WTC11 (cell line): ENCODE measurements at regions not wholly inside any gene's neighbourhood (a gene's known extent, or its start where the extent isn't known, plus 50 kb on each side); places are given as distances from the start of the nearest gene placed in this dataset.

ENCODE experiments used
- ATAC-seq: fragments of 200-7000 bp; cut with Tn5 transposase; 2 replicates; pipeline ENCODE4 v1.10.0; 2021; ENCODE audit warnings: mild to moderate bottlenecking, moderate library complexity
- CTCF ChIA-PET: fragments of 300-600 bp; sonication (Branson Sonifier 250); formaldehyde crosslinking; loops from one replicate; lab custom pipeline; 2021; ENCODE audit warnings: antibody characterized with exemption; lab: Charles Lee
- POLR2A ChIA-PET: fragments of 350-600 bp; sonication (Branson Sonifier 250); formaldehyde crosslinking; loops from one replicate; lab custom pipeline; 2021; ENCODE audit warnings: antibody characterized with exemption; lab: Charles Lee
- DNase-seq: peaks from one replicate; pipeline ENCODE4 v3.0.0; 2021; ENCODE audit warnings: low spot score
- H3K27ac Mint-ChIP-seq: 2 replicates; pipeline ENCODE4 v1.8.0; 2021; ENCODE audit warnings: mixed read lengths
- H3K27me3 Mint-ChIP-seq: 2 replicates; pipeline ENCODE4 v1.8.0; 2021; ENCODE audit warnings: low read depth, mild to moderate bottlenecking, moderate library complexity, mixed read lengths
- H3K36me3 Mint-ChIP-seq: 2 replicates; pipeline ENCODE4 v1.8.0; 2021; ENCODE audit warnings: mixed read lengths
- H3K4me1 Mint-ChIP-seq: 2 replicates; pipeline ENCODE4 v1.8.0; 2022; ENCODE audit warnings: mixed read lengths
- H3K4me3 Mint-ChIP-seq: 2 replicates; pipeline ENCODE4 v1.8.0; 2021; ENCODE audit warnings: mild to moderate bottlenecking, moderate library complexity, mixed read lengths
- H3K9me3 Mint-ChIP-seq: 2 replicates; pipeline ENCODE4 v1.8.0; 2021; ENCODE audit warnings: mixed read lengths
- AR ChIP-seq: fragments of 250-450 bp; sonication (Bioruptor Pico); IDR thresholded peaks from 2 replicates; pipeline ENCODE4 v1.9.0; 2021; ENCODE audit warnings: mild to moderate bottlenecking
- CBFB ChIP-seq: sonication (generic); formaldehyde crosslinking; IDR thresholded peaks from 2 replicates; pipeline ENCODE4 v1.8.1; 2022; ENCODE audit warnings: mild to moderate bottlenecking, low read depth, missing genetic modification reagents
- CREB1 ChIP-seq: sonication (generic); formaldehyde crosslinking; IDR thresholded peaks from 2 replicates; pipeline ENCODE4 v1.8.0; 2023; ENCODE audit warnings: mild to moderate bottlenecking, missing genetic modification reagents
- EMX1 ChIP-seq: fragments of 250-450 bp; sonication (Bioruptor Pico); IDR thresholded peaks from 2 replicates; pipeline ENCODE4 v1.8.0; 2021; ENCODE audit warnings: mild to moderate bottlenecking
- ERG ChIP-seq: fragments of 250-450 bp; sonication (Bioruptor Pico); IDR thresholded peaks from 2 replicates; pipeline ENCODE4 v1.8.0; 2021; ENCODE audit warnings: mild to moderate bottlenecking
- ETV6 ChIP-seq: sonication (generic); formaldehyde crosslinking; IDR thresholded peaks from 2 replicates; pipeline ENCODE4 v1.8.1; 2022; ENCODE audit warnings: mild to moderate bottlenecking, missing genetic modification reagents
- FOXK1 ChIP-seq: sonication (generic); formaldehyde crosslinking; IDR thresholded peaks from 2 replicates; pipeline ENCODE4 v1.8.0; 2022; ENCODE audit warnings: mild to moderate bottlenecking, moderate library complexity, missing genetic modification reagents
- GRHL2 ChIP-seq: fragments of 250-450 bp; sonication (Bioruptor Pico); IDR thresholded peaks from 2 replicates; pipeline ENCODE4 v1.8.0; 2022; ENCODE audit warnings: mild to moderate bottlenecking, moderate library complexity; ENCODE audit not compliant: insufficient replicate concordance, severe bottlenecking
- MYBL2 ChIP-seq: sonication (generic); formaldehyde crosslinking; IDR thresholded peaks from 2 replicates; pipeline ENCODE4 v1.8.1; 2023; ENCODE audit warnings: mild to moderate bottlenecking, moderate library complexity, missing genetic modification reagents
- OVOL2 ChIP-seq: fragments of 250-450 bp; sonication (Bioruptor Pico); IDR thresholded peaks from 2 replicates; pipeline ENCODE4 v1.9.0; 2021; ENCODE audit warnings: mild to moderate bottlenecking, borderline replicate concordance
- PREB ChIP-seq: sonication (generic); formaldehyde crosslinking; IDR thresholded peaks from 2 replicates; pipeline ENCODE4 v1.8.1; 2022; ENCODE audit warnings: mild to moderate bottlenecking, missing genetic modification reagents, moderate library complexity, borderline replicate concordance
- TCF7 ChIP-seq: sonication (generic); formaldehyde crosslinking; IDR thresholded peaks from 2 replicates; pipeline ENCODE4 v1.8.0; 2022; ENCODE audit warnings: mild to moderate bottlenecking, low read depth, missing genetic modification reagents, moderate library complexity
- TP53 ChIP-seq: sonication (generic); formaldehyde crosslinking; IDR thresholded peaks from 2 replicates; pipeline ENCODE4 v1.8.1; 2023; ENCODE audit warnings: mild to moderate bottlenecking, missing genetic modification reagents
- ZBTB43 ChIP-seq: sonication (generic); formaldehyde crosslinking; IDR thresholded peaks from 2 replicates; pipeline ENCODE4 v1.8.1; 2023; ENCODE audit warnings: mild to moderate bottlenecking, missing genetic modification reagents
- ZMAT4 ChIP-seq: fragments of 250-450 bp; sonication (Bioruptor Pico); IDR thresholded peaks from 2 replicates; pipeline ENCODE4 v1.9.0; 2021; ENCODE audit warnings: mild to moderate bottlenecking
- ZNF396 ChIP-seq: fragments of 250-450 bp; sonication (Bioruptor Pico); IDR thresholded peaks from 2 replicates; pipeline ENCODE4 v1.8.0; 2021; ENCODE audit warnings: mild to moderate bottlenecking, moderate library complexity, borderline replicate concordance
- ZNF416 ChIP-seq: fragments of 250-450 bp; sonication (Bioruptor Pico); IDR thresholded peaks from 2 replicates; pipeline ENCODE4 v1.9.0; 2021; ENCODE audit warnings: mild to moderate bottlenecking, inconsistent platforms
- ZNF423 ChIP-seq: fragments of 250-450 bp; sonication (Bioruptor Pico); IDR thresholded peaks from 2 replicates; pipeline ENCODE4 v2.1.2; 2022; ENCODE audit warnings: mild to moderate bottlenecking, moderate library complexity
- ZSCAN18 ChIP-seq: fragments of 250-450 bp; sonication (Bioruptor Pico); IDR thresholded peaks from 2 replicates; pipeline ENCODE4 v2.1.2; 2022; ENCODE audit warnings: mild to moderate bottlenecking, moderate library complexity

- Mint-ChIP-seq H3K27me3 (no peaks in the 10 kb centered on the region; the same call in 1 of the 2 replicates), H3K9me3 (peaks cover 4% of the 10 kb centered on the region), H3K4me1 (no peaks in the 10 kb centered on the region), H3K4me3 (no peak overlapping the region)
- ChIA-PET CTCF (no interaction called here), POLR2A (no interaction called here)
- TF ChIP-seq OVOL2 (CRISPR knock-in tag) (no peak), ETV6 (CRISPR knock-in tag) (no peak), ZBTB43 (CRISPR knock-in tag) (no peak), FOXK1 (CRISPR knock-in tag) (no peak), ZNF396 (CRISPR knock-in tag) (no peak), MYBL2 (CRISPR knock-in tag) (no peak), ZSCAN18 (no peak), ERG (CRISPR knock-in tag) (no peak), CREB1 (no peak)
- TF ChIP-seq, all 79 proteins: peak for 0
- Mint-ChIP-seq H3K36me3 (no peaks in the 10 kb centered on the region), H3K27ac (no peak overlapping the region)
- ATAC-seq (no peak), DNase-seq (no peak)
Observed at GRCh38 chr11:79822766-79823165, 381.9 kb upstream of the TENM4 start.

GRCh38 chr11:79813551-79813950 lies 372.7 kb upstream of the TENM4 start:
- CTCF ChIA-PET = no interaction called here

GRCh38 chr11:79809487-79809886 lies 368.7 kb upstream of the TENM4 start:
- Mint-ChIP-seq H3K27ac (no peak overlapping the region), H3K36me3 (0 out of 2 replicates have a peak, but pooled peaks cover 2% of the 10 kb centered on the region), H3K4me3 (no peak overlapping the region), H3K4me1 (no peaks in the 10 kb centered on the region), H3K27me3 (no peaks in the 10 kb centered on the region; the same call in 1 of the 2 replicates), H3K9me3 (peaks cover 7% of the 10 kb centered on the region; the same call in 1 of the 2 replicates)
- no peak for ATAC-seq
- CTCF ChIA-PET = no interaction called here
- POLR2A ChIA-PET = no interaction called here
- no peak for DNase-seq
- TF ChIP-seq TCF7 (CRISPR knock-in tag) (no peak), ZNF423 (no peak), TP53 (CRISPR knock-in tag) (no peak), EMX1 (CRISPR knock-in tag) (no peak), ZNF416 (CRISPR knock-in tag) (no peak), GRHL2 (CRISPR knock-in tag) (no peak), ZMAT4 (CRISPR knock-in tag) (no peak), CBFB (CRISPR knock-in tag) (no peak), PREB (CRISPR knock-in tag) (no peak)

More at GRCh38 chr11:79813551-79813950, 372.7 kb upstream of the TENM4 start:
- no peak for DNase-seq
- H3K9me3 Mint-ChIP-seq = peaks cover 10% of the 10 kb centered on the region
- no peak overlapping the region for H3K27ac Mint-ChIP-seq
- H3K27me3 Mint-ChIP-seq = no peaks in the 10 kb centered on the region; the same call in 1 of the 2 replicates
- H3K36me3 Mint-ChIP-seq = no peaks in the 10 kb centered on the region; the same call in 1 of the 2 replicates
- H3K4me3 Mint-ChIP-seq = no peak overlapping the region
- H3K4me1 Mint-ChIP-seq = no peaks in the 10 kb centered on the region
- no peak for ATAC-seq
- POLR2A ChIA-PET = no interaction called here
- no peak for TF ChIP-seq AR (CRISPR knock-in tag)
- TF ChIP-seq, all 79 proteins: peak for 0
